Parathyroid adenoma (tissue), 2 donors: ENCODE measurements at regions not wholly inside any gene's neighbourhood (a gene's known extent, or its start where the extent isn't known, plus 50 kb on each side); places are given as distances from the start of the nearest gene placed in this dataset.
"Not testable (repeated sequence)": the region's sequence is repeated elsewhere in the genome, so short reads cannot be mapped to it uniquely, and the experiment has no call there.

Source experiments
- H2AFZ ChIP-seq: fragments of 300-600 bp; sonication (generic); one replicate; pipeline ENCODE4 v1.7.0; 2017; ENCODE audit warnings: antibody characterized with exemption, mild to moderate bottlenecking
- H3K27ac ChIP-seq: fragments of 300-600 bp; sonication (generic); one replicate; pipeline ENCODE4 v1.7.0; 2017
- H3K27me3 ChIP-seq: fragments of 300-600 bp; sonication (generic); one replicate; pipeline ENCODE4 v1.7.0; 2017; ENCODE audit warnings: low read length; ENCODE audit not compliant: control insufficient read depth, insufficient read depth
- H3K36me3 ChIP-seq: fragments of 300-600 bp; sonication (generic); one replicate; pipeline ENCODE4 v1.7.0; 2017; ENCODE audit warnings: low read length; ENCODE audit not compliant: control insufficient read depth, insufficient read depth
- H3K4me1 ChIP-seq: fragments of 300-600 bp; sonication (generic); one replicate; pipeline ENCODE4 v1.7.0; 2017; ENCODE audit warnings: control low read depth
- H3K4me2 ChIP-seq: fragments of 300-600 bp; sonication (generic); one replicate; pipeline ENCODE4 v1.7.0; 2017; ENCODE audit warnings: low read length
- H3K4me3 ChIP-seq: fragments of 300-600 bp; sonication (generic); one replicate; pipeline ENCODE4 v1.7.0; 2017; ENCODE audit warnings: low read depth, low read length
- H3K79me2 ChIP-seq: fragments of 300-600 bp; sonication (generic); one replicate; pipeline ENCODE4 v1.7.0; 2017; ENCODE audit warnings: control low read depth
- H3K9ac ChIP-seq: fragments of 300-600 bp; sonication (generic); one replicate; pipeline ENCODE4 v1.7.0; 2017; ENCODE audit warnings: mild to moderate bottlenecking
- H3K9me3 ChIP-seq: fragments of 300-600 bp; sonication (generic); one replicate; pipeline ENCODE4 v1.7.0; 2017; ENCODE audit warnings: low read length; ENCODE audit not compliant: control insufficient read depth
- TF ChIP-seq, protein P1 (sequence below): fragments of 300-600 bp; sonication (generic); IDR thresholded peaks from one replicate; pipeline ENCODE4 v1.7.0; 2017; ENCODE audit warnings: antibody characterized with exemption, mild to moderate bottlenecking
- donor health status: primary hyperparathyroidism.

DNA sequence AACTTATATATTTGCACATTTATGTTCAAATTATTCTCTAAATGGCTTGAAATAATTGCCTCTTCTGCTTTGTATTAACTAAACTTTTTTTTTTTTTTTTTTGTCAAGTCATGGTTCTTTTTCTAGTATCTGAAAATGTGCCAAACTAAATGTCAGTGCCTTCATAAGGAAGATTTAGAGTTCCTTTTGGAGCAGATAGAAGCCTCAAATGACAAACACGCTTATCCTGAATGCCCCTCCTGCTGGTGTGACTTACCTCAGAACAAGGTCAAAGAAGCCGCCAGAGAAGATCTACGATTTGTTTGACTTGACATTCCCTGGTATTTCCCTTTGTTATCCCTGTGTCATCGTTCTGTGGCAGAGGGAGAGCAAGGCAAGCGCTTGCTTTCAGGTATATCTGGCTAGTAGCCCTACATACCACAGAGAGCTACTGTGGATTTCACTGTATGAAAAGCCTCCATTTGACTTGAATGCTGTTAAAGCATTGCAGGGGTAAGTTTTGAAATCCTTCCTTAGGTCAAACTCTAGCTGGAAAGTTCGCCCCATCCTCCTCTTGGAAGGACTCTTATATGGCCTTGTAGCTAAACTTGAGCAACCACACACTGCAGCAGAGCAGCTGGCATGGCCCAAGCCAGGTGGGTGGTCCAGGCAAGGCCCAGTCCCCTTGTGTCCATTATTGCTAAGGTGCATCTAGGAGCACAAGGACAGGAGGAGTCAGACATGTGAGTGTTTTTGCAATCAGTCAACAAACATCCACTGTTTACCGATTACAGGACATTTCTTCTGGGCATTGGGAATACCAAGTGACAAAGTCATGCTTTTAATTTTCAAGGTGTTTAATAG is 285.4 kb upstream of the USP25 start:
- Histone ChIP-seq H3K9me3 (no peaks in the 10 kb centered on the region), H3K36me3 (no peaks in the 10 kb centered on the region), H3K27ac (no peak overlapping the region), H3K4me3 (no peak overlapping the region), H3K27me3 (no peaks in the 10 kb centered on the region), H3K9ac (no peak overlapping the region), H3K4me2 (no peak overlapping the region), H3K79me2 (no peaks in the 10 kb centered on the region), H3K4me1 (no peaks in the 10 kb centered on the region), H2AFZ (peak overlapping the region; percentile 33)
- TF ChIP-seq, protein P1, sequence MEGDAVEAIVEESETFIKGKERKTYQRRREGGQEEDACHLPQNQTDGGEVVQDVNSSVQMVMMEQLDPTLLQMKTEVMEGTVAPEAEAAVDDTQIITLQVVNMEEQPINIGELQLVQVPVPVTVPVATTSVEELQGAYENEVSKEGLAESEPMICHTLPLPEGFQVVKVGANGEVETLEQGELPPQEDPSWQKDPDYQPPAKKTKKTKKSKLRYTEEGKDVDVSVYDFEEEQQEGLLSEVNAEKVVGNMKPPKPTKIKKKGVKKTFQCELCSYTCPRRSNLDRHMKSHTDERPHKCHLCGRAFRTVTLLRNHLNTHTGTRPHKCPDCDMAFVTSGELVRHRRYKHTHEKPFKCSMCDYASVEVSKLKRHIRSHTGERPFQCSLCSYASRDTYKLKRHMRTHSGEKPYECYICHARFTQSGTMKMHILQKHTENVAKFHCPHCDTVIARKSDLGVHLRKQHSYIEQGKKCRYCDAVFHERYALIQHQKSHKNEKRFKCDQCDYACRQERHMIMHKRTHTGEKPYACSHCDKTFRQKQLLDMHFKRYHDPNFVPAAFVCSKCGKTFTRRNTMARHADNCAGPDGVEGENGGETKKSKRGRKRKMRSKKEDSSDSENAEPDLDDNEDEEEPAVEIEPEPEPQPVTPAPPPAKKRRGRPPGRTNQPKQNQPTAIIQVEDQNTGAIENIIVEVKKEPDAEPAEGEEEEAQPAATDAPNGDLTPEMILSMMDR: no peak

DNA sequence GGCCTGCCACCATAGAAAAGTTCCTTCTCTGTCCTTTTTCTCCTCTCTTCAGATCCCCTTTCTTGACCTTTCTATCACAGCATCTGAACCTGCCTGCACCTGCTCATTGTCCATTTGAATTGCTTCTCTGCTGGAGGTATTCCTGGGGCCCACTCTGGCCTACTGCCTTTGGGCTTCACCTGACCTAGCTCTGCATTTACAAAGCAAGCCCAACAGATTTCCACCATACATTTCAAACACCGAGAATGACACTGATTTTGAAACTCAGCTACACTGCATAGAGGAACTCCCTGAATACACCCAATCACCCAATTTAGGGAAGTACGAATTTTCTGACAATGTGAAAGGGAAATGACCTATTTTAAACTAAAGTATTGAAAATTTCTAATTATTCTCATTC is 284.5 kb upstream of the USP25 start:
- Histone ChIP-seq H3K79me2 (no peaks in the 10 kb centered on the region), H3K4me2 (no peak overlapping the region), H3K27me3 (no peaks in the 10 kb centered on the region), H3K4me3 (no peak overlapping the region), H3K27ac (no peak overlapping the region), H3K9ac (no peak overlapping the region), H3K36me3 (no peaks in the 10 kb centered on the region), H3K9me3 (no peaks in the 10 kb centered on the region), H2AFZ (no peak overlapping the region), H3K4me1 (no peaks in the 10 kb centered on the region)
- TF ChIP-seq, protein P1: no peak

DNA sequence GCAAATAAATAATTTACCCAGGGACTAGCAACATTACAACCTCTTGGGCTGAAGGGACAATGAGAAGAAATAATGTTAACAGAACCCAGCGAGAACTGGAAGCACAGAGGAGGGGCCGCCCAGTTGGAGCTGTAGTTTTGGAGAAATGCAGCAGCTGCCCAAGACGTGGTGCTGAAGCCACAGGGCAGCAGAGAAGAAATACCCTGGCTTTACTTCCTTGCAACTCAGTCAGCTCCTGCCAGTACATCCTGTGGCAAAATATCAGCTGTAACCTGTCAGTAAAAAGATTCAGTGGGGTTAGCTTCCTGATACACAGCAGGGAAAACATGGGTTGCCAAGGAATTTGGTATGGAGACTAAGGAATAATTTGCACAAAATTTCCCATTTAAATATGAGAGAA is 283.6 kb upstream of the USP25 start:
- no peaks in the 10 kb centered on the region for H3K36me3 ChIP-seq
- no peak overlapping the region for H3K4me3 ChIP-seq
- H3K9ac ChIP-seq: no peak overlapping the region
- H3K27me3 ChIP-seq: no peaks in the 10 kb centered on the region
- no peaks in the 10 kb centered on the region for H3K4me1 ChIP-seq
- TF ChIP-seq, protein P1: no peak
- no peak overlapping the region for H3K27ac ChIP-seq
- H3K9me3 ChIP-seq: no peaks in the 10 kb centered on the region
- no peaks in the 10 kb centered on the region for H3K79me2 ChIP-seq
- H3K4me2 ChIP-seq: no peak overlapping the region
- H2AFZ ChIP-seq: no peak overlapping the region

DNA sequence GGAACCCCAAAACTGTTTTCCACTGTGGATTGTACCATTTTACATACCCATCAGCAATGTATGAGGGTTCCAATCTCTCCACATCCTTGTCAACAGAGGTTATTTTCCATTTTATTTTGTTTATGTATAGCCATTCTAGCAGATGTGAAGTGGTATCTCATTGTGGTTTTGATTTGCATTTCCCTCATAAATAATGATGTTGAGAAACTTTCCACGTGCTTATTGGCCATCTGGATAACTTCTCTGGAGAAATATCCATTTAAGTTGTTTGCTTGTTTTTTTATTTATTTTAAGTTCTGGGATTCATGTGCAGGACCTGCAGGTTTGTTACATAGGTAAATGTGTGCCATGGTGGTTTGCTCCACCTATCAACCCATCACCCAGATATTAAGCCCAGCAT is 280.2 kb upstream of the USP25 start:
- no peak overlapping the region for H3K27ac ChIP-seq
- H3K4me1 ChIP-seq: no peaks in the 10 kb centered on the region
- H3K27me3 ChIP-seq: no peaks in the 10 kb centered on the region
- H3K9me3 ChIP-seq: no peaks in the 10 kb centered on the region
- no peaks in the 10 kb centered on the region for H3K36me3 ChIP-seq
- H3K4me2 ChIP-seq: no peak overlapping the region
- H3K4me3 ChIP-seq: no peak overlapping the region
- TF ChIP-seq, protein P1: no peak
- no peak overlapping the region for H3K9ac ChIP-seq
- H2AFZ ChIP-seq: no peak overlapping the region
- H3K79me2 ChIP-seq: no peaks in the 10 kb centered on the region

DNA sequence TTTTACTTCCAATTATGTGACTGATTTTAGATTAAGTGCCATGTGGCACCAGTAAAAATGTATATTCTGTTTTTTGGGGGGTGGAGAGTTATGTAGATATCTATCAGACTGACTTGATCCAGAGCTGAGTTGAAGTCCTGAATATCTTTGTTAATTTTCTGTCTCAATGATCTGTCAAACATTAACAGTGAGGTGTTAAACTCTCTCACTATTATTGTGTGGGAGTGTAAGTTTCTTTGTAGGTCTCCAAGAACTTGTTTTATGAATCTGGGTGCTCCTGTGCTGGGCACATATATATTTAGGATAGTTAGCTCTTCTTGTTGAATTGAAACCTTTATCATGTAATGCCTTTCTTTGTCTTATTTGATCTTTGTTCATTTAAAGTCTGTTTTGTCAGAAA is 276.5 kb upstream of the USP25 start:
- TF ChIP-seq, protein P1: no peak
- Histone ChIP-seq H3K4me2 (no peak overlapping the region), H3K27me3 (no peaks in the 10 kb centered on the region), H3K9me3 (no peaks in the 10 kb centered on the region), H2AFZ (no peak overlapping the region), H3K79me2 (no peaks in the 10 kb centered on the region), H3K27ac (no peak overlapping the region), H3K4me1 (no peaks in the 10 kb centered on the region), H3K9ac (no peak overlapping the region), H3K36me3 (no peaks in the 10 kb centered on the region), H3K4me3 (no peak overlapping the region)

DNA sequence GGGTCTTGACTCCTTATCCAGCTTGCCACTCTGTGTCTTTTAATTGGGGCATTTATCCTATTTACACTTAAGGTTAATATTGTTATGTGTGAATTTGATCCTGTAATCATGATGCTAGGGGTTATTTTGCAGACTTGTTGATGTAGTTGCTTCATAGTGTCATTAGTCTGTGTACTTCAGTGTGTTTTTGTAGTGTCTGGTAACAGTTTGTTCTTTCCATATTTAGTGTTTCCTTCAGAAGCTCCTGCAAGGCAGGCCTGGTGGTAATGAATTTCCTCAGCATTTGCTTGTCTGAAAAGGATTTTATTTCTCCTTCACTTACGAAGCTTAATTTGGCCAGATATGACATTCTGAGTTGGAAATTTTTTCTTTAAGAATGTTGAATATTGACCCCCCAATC is 276.0 kb upstream of the USP25 start:
- H3K27ac ChIP-seq, H3K4me2 ChIP-seq, H3K79me2 ChIP-seq, H3K4me3 ChIP-seq, H3K36me3 ChIP-seq, H3K9ac ChIP-seq, H3K9me3 ChIP-seq, H3K27me3 ChIP-seq, H3K4me1 ChIP-seq, H2AFZ ChIP-seq: not testable (repeated sequence)

DNA sequence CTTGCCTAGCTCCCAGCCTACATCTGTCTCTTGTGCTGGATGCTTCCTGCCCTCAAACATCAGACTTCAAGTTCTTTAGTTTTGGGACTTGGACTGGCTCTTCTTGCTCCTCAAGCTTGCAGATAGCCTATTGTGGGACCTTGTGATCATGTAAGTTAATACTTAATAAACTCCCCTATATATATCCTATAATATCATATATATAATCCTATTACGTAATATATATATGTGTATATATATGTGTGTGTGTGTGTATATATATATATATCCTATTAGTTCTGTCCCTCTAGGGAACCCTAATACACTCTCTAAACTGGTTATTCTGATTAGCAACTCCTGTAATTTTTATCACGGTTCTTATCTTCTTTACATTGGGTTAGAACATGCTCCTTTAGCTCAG is 274.9 kb upstream of the USP25 start:
- not testable (repeated sequence) for H3K79me2 ChIP-seq, H3K9me3 ChIP-seq, H3K4me3 ChIP-seq, H3K9ac ChIP-seq, H3K4me2 ChIP-seq, H3K27ac ChIP-seq, H2AFZ ChIP-seq, H3K27me3 ChIP-seq, H3K36me3 ChIP-seq, H3K4me1 ChIP-seq
